GM18520 (cell line): ENCODE measurements at regions not wholly inside any gene's neighbourhood (a gene's known extent, or its start where the extent isn't known, plus 50 kb on each side); places are given as distances from the start of the nearest gene placed in this dataset.
"Not testable (repeated sequence)": the region's sequence is repeated elsewhere in the genome, so short reads cannot be mapped to it uniquely, and the experiment has no call there.

Experiments
- ATAC-seq: cut with Tn5 transposase; IDR thresholded peaks from one replicate; pipeline ENCODE4 v1.9.1; 2021; ENCODE audit not compliant: unreplicated experiment

DNA sequence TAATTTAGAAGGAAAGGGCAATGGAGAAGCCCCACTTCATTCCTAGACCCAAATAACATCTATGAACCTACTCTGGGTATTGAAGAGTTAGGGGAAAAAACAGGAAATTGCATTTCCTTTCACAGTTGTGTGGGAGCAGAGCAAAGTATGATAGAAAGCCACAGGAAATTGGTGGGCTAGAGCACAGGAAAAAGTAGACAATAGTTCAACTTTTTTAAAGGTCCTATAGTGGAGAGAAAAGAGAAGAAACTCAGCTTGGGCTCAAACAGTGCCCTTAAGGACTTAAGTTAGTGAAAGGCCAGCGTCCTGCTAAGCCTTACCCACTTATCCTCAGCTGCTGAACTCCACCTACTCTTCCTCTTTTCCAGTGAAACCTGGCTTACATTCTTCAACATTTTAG is 258.1 kb downstream of the DPY19L2 start:
- no peak for ATAC-seq

DNA sequence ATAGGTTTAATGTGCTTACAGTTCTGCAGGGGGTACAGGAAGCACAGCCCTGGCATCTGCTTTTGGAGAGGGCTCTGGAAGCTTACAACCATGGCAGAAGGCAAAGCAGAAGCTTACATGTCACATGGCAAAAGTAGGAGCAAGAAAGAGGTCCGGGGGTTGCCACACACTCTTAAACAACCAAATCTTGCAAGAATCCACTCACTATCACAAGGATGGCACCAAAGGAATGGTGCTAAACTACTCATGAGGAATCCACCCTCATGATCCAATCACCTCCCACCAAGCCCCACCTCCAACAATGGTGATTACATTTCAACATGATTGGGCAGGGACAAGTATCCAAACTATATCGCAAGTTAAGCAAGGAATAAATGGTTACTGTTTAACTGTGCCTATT is 255.8 kb upstream of the AVPR1A start:
- no peak for ATAC-seq

DNA sequence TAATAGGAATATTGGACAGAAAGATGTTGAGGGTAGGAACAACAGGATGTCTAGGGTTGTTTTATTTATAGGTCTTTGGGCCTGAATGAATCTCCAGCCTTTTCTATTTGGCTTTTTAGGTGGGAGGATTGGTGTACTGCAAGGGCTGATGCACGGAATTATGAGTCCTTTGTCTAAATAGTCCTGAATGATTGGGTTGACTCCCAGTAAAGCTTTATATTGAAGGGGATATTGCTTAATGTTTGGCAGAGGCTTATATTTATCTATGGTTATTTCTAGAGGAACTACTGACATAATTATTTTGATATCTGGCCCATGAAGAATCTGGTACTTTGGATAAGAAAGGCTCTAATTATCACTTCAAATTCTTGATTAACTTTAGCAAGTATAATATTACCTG is 253.6 kb upstream of the AVPR1A start:
- no peak for ATAC-seq

DNA sequence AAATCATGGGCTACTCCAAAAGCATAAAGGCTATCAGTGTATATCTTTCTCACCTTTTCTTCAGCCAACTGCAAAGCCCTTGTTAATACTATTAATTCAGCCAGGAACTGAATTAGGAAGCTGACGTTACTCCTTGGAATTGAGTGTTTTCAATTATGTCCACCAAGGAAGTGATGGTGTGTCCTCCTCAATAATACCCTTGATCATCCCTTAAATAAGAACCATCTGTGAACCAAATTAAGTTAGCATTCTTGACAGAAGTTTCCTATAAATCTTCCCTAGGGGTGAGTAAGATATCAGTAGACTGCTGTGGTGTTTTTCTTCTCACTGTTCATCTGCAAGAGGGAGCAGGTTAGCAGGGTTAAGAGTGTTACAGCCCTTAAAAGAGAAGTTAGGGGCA is 252.3 kb upstream of the AVPR1A start:
- ATAC-seq = no peak

DNA sequence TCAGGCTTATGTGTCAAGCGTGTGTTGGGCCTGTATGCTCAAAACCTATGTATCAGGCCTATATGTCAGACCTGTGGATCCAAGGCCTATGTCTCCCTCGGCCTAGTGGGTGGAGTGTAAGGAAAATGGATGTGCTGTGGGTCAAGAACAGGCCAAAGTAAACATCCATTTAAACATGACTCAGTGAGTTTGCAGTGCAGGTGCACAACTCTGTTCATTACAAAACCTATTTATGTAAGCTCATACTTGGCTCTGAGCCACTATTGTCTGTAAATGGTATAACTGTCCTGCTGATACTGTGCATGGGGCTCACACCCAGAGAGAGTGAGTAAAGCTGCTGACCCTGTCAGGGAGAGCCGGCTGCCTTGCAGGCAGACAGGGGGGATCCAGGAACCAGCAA is 249.7 kb upstream of the AVPR1A start:
- no peak for ATAC-seq

DNA sequence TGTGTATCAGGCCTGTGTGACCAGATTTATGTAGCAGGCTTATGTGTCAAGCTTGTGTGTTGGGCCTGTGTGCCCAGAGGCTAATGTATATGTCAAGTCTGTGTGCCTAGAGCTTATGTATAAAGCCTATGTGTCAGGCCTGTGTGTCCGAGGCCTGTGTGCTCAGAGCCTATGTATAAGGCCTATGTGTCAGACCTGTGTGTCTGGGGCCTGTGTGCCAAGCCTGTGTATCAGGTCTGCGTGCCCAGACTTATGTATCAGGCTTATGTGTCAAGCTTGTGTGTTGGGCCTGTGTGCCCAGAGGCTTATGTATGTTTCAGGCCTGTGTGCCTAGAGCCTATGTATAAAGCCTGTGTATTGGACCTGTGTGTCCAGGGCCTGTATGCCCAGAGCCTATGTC is 249.3 kb upstream of the AVPR1A start:
- no peak for ATAC-seq

DNA sequence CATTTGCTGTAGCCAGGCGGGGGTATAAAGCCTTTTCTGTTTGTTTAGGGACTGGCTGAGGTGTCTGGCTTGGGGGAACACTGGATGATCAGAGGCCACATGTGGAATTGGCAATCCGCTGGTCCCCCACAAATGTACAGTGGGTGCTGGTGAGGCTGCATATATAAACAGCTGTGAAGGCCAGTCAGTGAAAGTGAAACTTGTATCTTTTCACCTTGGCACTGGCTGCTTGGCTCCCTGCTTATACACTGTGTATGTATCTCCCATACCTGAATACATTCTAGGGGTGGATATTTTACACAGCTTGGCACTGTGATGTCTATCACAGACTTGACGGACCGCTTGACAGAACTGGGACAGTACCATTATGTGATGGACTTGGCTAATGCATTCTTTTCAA is 246.8 kb upstream of the AVPR1A start:
- ATAC-seq = no peak

DNA sequence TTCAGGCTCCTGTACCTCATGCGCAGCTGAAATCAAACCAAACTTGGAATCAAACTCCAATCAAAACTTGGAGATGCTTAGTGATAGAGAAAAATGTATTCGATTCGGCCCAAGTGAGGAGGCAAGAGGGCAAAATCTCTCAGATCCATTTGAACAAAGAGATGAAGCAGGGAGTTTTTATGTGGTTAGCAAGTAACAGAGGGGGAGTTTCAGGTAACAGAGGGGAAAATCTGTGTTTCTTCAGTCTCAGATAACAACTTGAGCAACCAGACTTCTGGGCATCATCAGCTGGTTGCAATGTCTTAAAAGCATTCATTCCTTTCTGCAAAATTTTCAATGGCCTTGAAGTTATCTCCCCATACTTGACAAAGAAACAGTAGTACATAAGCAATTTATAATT is 245.1 kb upstream of the AVPR1A start:
- no peak for ATAC-seq

DNA sequence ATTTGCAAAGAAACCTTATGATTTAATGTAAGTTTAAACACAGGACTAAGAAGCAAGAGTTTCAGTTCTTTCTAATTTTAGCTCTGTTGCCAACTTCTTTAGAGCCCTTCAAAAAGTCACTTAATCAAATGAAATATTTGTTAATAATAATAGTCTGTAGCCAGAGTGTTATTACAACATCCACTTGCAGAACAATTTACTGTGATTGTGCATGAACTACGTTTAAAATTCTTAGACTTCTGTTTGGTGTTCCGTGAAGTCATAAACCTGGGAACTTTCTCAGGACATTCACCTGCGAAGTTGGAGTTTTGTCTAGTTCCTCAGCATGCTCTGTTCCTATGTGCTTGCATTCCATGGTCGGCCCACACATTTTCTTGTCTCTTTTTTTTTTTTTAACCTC is 244.0 kb upstream of the AVPR1A start:
- no peak for ATAC-seq

DNA sequence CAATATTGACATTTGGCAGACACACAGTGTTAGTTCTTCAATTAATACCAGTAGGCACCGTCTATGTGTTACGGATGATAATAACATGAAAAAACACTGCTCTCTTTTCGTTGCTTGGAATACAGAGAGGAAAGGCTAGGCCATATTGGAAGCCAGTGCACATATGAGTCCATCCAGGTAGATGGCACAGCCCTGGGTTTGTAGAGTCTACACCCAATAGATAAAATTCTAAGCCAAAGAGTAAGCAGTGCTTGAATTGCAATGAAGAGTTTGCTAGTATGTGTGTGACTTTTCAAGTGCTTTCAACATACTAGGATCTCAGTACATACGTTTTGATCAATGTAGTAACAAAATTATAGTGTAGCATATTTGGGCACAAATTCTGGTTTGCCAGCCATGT is 243.3 kb upstream of the AVPR1A start:
- ATAC-seq = no peak

DNA sequence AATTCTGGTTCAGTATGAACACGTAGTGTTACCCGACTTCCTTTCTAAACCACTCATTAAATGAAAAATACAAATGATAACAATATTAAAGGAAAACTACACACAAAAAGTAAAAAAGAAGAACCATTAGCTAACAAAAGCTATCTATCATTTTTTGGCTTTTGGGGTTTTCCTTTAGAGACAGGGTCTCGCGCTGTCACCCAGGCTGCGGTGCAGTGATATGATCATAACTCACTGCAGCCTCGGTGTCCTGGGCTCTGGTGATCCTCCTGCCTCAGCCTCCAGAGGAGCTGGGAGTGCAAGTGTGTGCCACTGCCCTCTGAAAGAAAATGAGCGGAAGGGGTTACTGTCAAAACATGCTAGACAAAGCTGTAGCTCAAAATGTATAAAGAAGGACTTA is 238.2 kb upstream of the AVPR1A start:
- ATAC-seq = no peak

DNA sequence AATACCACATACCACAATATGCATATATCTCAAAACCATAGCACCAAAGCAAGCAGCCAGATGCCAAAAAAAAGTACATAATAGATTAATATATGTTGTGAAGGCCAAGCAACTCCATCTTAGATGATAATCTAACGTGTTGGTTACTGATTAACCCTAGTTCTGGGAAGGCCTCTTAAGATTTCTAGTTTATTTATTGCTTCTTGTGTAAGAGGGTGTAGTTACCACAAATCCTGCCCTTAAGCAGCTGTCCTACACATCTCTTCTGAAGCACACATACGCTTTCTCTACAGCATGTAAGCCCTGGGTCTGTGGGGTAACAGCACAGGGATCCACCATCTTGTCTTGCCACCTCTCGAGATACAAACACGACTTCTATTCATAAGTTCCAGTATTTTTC is 236.8 kb upstream of the AVPR1A start:
- ATAC-seq = no peak

DNA sequence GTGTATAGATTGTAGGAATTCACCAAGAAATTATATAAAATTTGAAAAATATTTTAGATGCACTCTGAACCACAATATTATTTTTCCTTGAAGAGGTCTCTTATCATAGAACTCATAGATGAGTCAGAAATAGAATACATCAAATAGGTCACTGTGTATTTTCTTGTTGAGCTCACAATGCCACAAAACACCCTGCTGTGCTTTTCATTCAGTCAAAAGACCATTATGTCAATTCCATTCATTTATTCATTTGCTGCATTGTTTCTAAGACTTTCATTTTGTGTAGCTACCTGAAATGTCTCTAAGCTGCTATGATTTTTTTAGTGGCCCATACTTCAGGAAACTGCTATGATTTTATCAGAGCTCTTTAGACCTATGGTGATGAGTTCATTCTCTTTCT is 231.9 kb upstream of the AVPR1A start:
- no peak for ATAC-seq

DNA sequence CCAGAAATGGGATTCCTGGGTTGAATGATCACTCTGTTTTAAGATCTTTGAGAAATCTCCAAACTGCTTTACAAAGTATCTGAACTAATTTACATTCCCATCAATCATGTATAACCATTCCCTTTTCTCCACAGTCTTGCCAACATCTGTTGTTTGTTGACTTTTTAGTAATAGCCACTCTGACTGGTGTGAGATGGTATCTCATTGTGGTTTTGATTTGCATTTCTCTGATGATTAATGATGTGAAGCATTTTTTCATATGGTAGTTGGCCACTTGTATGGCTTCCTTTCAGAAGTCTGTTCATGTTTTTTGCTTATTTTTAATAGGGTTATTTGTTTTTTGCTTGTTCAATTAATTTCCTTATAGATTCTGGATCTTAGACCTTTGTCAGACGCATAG is 211.8 kb upstream of the AVPR1A start:
- no peak for ATAC-seq

DNA sequence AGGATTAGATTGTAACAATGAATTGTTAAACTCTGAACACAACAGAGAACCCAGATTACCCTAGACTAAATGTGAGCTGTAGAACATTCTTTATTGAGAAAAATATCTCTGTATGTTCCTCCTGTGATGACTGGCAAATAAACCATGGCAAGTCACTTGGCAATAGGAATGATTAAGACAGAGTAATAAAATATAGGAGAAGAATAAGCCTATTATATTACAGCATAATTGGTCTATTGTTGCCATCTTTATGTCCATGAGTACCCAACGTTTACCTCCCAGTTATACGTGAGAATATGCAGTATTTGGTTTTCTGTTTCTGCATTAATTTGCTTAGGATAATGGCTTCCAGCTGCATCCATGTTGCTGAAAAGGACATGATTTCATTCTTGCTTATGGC is 211.2 kb upstream of the AVPR1A start:
- ATAC-seq = no peak

DNA sequence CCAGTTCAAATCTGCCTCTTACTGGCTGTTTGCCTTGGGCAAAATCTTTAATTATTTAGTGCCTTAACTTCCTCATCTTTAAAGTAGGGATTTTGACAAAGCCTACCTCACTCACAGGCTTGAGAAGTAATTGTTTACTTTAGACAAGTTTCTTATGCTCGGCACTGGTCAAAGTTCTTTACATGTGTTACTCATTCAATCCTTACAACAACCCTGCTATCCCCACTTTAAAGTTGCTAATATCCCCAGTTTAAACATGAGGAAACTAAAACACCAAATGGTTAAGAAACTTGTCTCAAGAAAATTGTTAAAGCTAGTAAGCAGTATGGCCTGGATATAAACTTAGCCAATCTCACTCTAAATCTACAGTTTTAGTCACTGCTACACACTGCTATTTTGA is 204.0 kb upstream of the AVPR1A start:
- no peak for ATAC-seq

DNA sequence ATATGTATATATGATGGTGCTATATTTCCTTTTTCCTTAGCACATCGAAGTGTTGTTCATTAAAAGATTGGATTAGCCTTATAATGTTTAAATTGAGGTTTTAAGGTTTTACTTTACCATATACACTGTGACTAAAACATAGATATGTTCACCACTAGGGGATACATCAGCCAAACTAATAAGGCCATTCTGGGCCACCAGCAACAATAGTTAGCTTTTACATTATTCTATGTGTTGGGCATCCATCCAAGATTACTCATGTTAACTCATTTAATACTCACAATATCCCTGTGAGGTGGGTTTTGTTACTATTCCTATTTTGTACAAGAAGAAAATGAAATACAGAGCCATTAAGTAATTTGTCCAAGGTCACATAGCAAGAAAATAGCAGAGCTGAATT is 202.6 kb upstream of the AVPR1A start:
- ATAC-seq = no peak

DNA sequence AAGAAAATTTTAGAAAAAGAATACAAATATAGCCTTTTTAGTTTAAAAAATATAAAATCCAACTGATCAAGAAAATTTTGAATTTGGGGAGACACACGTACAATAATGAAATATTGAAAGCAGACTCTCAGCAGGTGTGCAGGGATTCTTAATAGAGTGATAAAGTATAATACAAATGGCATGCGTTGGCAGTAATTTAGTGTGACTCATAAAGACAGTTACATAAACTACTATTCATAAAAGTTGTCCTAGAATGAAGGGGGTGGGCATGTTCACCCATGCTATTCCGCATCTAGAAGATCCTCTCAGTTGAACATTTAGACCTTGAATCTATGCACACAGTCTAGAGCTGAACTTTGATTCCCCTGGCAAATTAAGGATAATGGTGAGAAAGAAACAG is 200.4 kb upstream of the AVPR1A start:
- ATAC-seq = no peak

DNA sequence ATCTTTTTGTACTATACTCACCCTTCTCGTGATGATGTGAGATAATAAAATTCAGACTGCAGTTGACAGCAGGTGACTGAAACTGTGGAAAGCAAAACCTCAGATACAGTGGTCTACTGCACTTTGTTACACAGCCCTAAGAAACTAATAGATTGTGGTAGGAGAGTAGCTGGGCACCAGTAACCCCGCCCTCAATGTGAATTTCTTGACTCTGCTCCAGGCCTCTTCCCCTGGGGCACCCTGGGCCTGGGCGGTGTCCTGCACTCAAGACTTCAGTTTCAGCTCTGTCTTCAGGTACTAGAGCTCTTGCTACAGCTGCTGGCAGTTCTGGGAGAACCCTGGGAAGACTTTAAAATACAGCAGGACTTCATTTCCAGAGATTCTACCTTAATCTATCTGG is 197.6 kb upstream of the AVPR1A start:
- ATAC-seq = no peak

DNA sequence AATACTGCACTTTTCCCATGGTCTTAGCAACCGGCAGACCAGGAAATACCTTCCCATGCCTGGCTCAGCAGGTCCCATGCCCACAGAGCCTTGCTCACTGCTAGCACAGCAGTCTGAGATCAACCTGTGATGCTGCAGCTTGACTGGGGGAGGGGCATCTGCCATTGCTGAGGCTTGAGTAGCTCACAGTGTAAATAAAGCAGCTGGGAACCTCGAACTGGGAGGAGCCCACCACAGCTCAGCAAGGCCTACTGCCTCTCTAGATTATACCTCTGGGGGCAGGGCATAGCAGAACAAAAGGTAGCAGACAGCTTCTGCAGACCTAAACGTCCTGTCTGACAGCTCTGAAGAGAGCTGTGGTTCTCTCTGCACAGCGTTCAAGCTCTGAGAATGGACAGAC is 186.2 kb upstream of the AVPR1A start:
- ATAC-seq = not testable (repeated sequence)

DNA sequence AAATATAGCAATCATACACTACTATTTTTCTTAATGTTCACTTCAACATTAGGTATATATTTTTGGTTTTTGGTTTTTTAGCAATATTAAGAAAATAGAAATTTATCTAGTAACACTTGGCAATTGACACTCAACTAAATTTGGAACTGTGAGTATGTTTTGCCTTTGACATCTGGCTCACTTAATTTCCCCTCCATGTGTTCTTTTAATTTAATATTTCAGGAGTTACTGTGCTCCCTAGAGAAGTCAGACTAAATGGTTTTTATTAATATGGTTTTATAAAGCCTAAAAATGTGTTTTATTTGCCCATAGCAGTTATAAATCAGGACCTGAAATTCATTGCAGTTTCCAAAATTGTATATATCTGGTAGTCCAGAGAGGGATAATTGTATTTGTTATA is 175.3 kb upstream of the AVPR1A start:
- no peak for ATAC-seq

DNA sequence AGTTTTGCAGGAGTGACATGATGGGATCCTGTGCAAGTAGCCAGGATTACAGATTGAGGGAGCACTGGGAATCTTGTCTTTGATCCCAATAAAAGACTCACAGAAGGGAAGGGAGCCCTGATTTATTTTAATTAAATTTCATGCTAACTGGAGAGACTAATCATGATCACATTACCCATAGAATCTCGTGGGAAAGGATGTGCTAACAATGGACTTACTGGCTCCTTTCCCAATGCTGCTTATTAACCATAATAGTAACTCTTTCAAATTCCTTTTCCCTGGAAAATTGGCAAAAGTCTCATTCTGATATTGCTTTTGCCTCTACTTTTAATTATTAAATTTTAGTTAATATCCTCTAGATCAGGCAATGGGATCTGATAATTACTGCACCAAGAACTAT is 174.8 kb upstream of the AVPR1A start:
- ATAC-seq = no peak

DNA sequence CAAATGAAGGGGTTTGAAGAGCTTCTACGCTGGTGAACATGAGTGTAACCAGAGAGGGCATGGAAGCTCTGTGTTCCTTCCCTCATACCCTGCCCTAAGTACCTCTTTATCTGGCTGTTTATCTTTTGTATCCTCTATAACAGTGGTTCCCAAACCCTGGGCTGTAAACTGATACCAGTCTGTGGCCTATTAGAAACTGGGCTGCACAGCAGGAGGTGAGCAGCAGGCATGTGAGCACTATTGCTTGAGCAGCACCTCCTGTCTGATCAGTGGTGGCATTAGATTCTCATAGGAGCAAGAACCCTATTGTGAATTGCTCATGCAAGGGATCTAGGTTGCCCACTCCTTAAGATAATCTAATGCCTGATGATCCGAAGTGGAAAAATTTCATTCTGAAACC is 172.9 kb upstream of the AVPR1A start:
- no peak for ATAC-seq

DNA sequence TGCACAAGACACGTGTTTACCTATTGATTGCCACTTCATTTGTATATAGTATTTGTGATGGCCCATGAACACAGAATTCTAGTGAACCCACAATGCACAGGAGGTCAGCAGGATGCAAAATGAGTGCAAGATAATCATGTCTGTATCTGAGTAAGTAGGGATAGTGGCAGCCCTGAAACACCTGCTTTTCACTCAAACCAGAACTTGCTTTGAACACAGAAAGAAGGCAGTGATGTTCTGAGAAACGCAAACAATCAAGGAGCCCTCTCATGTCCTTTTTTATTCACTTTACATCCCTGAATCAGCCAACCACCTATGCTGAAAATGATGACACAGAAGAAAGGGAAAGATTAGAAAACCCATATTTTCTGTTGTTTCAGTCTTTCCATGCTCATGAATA is 170.4 kb upstream of the AVPR1A start:
- ATAC-seq = no peak
